ENCODE measurements at regions not wholly inside any gene's neighbourhood (a gene's known extent, or its start where the extent isn't known, plus 50 kb on each side); places are given as distances from the start of the nearest gene placed in this dataset.

DNA sequence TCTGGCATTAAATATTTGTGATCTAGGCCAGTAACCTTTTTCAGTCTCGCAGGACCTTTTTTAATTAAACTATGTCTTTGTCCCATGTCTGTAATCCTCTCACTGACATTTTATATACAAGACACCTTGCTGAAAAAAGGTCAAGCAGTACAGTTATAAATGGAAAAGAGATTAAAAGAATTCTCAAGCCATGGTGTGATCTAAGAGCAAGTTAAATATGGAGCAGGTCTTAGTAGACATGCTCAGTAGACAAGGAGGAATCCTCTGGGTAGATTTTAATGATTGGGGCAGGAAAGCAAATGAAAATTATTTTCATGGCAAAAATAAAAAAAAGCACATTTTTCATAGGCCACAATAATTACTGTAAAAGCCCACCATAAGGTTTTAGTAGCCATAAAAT, 203.5 kb downstream of the PPP1R3A start:
- WGBS (ENCODE audit: missing lambda C conversion rate), result 0% methylated on average over 1 of the region's 1 CpG
- DNase-seq (ENCODE audit: low read depth in 1 of 2, low spot score in 1 of 2) (no peak), FAIRE-seq (no peak), ATAC-seq (no peak)
- Histone ChIP-seq H3K27ac (no peak overlapping the region), H3K4me2 (no peak overlapping the region), H3K4me1 (no peaks in the 10 kb centered on the region), H3K9me3 (no peaks in the 10 kb centered on the region), H3K4me3 (no peak overlapping the region)
- TF ChIP-seq SMC3 (IDR thresholded peaks at IDR 0.05), result no peak
- no peak for TF ChIP-seq ZNF302 (CRISPR knock-in tag; IDR thresholded peaks at IDR 0.05)
- no peak for TF ChIP-seq POLR2A (IDR thresholded peaks at IDR 0.05; ENCODE audit: low read length)
- no peak for TF ChIP-seq RAD21 (conservative IDR thresholded peaks at IDR 0.05 in 1 of 2, IDR thresholded peaks at IDR 0.05 in 1 of 2)
- no peak for TF ChIP-seq PHF8 (IDR thresholded peaks at IDR 0.05; ENCODE audit: borderline replicate concordance, low read depth)
- no peak for TF ChIP-seq NPAS2 (CRISPR knock-in tag; IDR thresholded peaks at IDR 0.05; ENCODE audit: borderline replicate concordance)
- no peak for TF ChIP-seq CBX8 (IDR thresholded peaks at IDR 0.05)
- no peak for TF ChIP-seq JUNB (IDR thresholded peaks at IDR 0.05)
- no peak for TF ChIP-seq EHF (CRISPR knock-in tag; IDR thresholded peaks at IDR 0.05)
- TF ChIP-seq BHLHE40 (IDR thresholded peaks at IDR 0.05; ENCODE audit: low read depth, low read length), result no peak
- TF ChIP-seq, protein P1, sequence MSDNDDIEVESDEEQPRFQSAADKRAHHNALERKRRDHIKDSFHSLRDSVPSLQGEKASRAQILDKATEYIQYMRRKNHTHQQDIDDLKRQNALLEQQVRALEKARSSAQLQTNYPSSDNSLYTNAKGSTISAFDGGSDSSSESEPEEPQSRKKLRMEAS (IDR thresholded peaks at IDR 0.05), result no peak
- no peak for TF ChIP-seq TFCP2L1 (CRISPR knock-in tag; IDR thresholded peaks at IDR 0.05)
- TF ChIP-seq CBX2 (IDR thresholded peaks at IDR 0.05; ENCODE audit: borderline replicate concordance, low read depth), result no peak
- CTCF ChIA-PET, result interaction anchor here (0.7 kb wide), 1 partner anchor 312 kb away, joined by 4 read pairs; no protein-coding TSS in a partner anchor
- POLR2A ChIA-PET, result no interaction called here

DNA sequence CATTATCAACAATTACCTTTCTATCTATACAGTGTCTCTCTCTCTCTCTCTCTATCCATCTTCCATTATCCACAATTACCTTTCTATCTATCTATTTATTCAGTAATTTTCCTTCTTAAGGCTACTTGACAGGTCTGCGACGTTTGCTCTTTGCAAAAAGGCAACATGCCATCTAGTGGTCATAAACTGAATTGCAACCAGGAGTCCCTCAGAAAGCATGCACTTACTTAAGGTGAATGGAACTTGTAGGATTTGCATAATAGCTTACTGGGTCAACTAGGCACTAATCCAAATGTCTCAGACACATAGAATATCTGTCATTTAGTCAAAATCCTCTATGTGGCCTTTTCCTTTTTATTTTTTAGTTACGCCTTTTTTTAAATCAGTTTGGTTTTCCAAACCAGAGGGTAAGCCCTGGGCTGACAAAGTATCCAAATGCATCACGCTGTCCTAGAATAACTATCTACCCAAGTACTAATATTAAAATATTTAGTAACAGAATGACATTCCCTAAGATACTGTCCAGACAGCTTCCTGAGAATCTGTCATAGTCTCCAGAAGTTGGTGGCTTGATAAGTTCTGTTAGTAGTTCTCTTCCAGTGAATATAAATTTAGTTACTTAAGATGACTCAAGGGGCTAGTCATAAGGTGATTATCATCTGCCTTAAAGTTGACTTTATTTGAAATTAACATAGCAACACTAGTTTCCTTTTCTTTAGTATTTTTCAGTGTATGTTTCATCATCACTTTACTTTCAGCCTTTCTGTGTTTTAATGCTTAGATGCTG, 208.3 kb downstream of the PPP1R3A start:
- H3K9me3 ChIP-seq, result no peaks in the 10 kb centered on the region
- H3K4me2 ChIP-seq, result no peak overlapping the region
- H3K27ac ChIP-seq, result no peak overlapping the region
- peak; percentile 37 to 85 for DNase-seq (ENCODE audit: low read depth in 1 of 2, low spot score in 1 of 2)
- peak; percentile 32 for FAIRE-seq
- ChIA-PET CTCF (interaction anchor here (0.7 to 1.3 kb wide), 7 partner anchors 8 to 1160 kb away, joined by 3 to 5 read pairs (median 3); no protein-coding TSS in a partner anchor), POLR2A (no interaction called here)
- H3K4me1 ChIP-seq, result no peaks in the 10 kb centered on the region
- peak; percentile 85 to 92 for ATAC-seq
- TF ChIP-seq, protein P2, sequence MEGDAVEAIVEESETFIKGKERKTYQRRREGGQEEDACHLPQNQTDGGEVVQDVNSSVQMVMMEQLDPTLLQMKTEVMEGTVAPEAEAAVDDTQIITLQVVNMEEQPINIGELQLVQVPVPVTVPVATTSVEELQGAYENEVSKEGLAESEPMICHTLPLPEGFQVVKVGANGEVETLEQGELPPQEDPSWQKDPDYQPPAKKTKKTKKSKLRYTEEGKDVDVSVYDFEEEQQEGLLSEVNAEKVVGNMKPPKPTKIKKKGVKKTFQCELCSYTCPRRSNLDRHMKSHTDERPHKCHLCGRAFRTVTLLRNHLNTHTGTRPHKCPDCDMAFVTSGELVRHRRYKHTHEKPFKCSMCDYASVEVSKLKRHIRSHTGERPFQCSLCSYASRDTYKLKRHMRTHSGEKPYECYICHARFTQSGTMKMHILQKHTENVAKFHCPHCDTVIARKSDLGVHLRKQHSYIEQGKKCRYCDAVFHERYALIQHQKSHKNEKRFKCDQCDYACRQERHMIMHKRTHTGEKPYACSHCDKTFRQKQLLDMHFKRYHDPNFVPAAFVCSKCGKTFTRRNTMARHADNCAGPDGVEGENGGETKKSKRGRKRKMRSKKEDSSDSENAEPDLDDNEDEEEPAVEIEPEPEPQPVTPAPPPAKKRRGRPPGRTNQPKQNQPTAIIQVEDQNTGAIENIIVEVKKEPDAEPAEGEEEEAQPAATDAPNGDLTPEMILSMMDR (IDR thresholded peaks at IDR 0.05), result peak; percentile 63
- TF ChIP-seq MAFK (IDR thresholded peaks at IDR 0.05; ENCODE audit: partially characterized antibody) (no peak), ZSCAN20 (CRISPR knock-in tag; IDR thresholded peaks at IDR 0.05) (no peak), RAD21 (conservative IDR thresholded peaks at IDR 0.05 in 1 of 2, IDR thresholded peaks at IDR 0.05 in 1 of 2) (peak; percentile 34 to 57; a peak in 3 of 5 replicates), SMC3 (IDR thresholded peaks at IDR 0.05) (0 out of 3 replicates have a peak, but pooled peaks have one; percentile 28)
- TF ChIP-seq, protein P3, sequence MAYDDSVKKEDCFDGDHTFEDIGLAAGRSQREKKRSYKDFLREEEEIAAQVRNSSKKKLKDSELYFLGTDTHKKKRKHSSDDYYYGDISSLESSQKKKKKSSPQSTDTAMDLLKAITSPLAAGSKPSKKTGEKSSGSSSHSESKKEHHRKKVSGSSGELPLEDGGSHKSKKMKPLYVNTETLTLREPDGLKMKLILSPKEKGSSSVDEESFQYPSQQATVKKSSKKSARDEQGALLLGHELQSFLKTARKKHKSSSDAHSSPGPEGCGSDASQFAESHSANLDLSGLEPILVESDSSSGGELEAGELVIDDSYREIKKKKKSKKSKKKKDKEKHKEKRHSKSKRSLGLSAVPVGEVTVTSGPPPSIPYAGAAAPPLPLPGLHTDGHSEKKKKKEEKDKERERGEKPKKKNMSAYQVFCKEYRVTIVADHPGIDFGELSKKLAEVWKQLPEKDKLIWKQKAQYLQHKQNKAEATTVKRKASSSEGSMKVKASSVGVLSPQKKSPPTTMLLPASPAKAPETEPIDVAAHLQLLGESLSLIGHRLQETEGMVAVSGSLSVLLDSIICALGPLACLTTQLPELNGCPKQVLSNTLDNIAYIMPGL (CRISPR knock-in tag; IDR thresholded peaks at IDR 0.05; ENCODE audit: borderline replicate concordance), result no peak
- WGBS (ENCODE audit: missing lambda C conversion rate), result 35% methylated on average over 4 of the region's 4 CpGs
- H3K4me3 ChIP-seq, result no peak overlapping the region

DNA sequence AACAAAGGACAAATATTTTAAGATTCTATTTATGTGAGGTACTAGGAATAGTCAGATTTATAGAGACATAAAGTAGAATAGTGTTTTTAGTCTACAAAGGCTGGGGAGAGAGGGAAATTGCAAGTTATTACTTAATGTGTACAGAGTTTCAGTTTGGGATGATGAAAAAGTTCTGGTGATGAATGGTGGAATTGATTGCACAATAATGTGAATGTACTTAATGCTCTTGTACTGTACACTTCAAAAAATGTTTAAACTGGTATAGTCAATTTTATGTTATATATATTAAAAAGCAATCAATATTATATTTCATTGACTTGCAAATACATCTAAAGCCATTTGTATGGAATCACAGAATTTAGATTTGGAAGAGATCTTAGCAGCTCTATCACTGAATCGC, 213.4 kb downstream of the PPP1R3A start:
- POLR2A ChIA-PET, result no interaction called here
- Histone ChIP-seq H3K4me2 (no peak overlapping the region), H3K9me3 (no peaks in the 10 kb centered on the region), H3K27ac (no peak overlapping the region), H3K4me3 (no peak overlapping the region), H3K4me1 (no peaks in the 10 kb centered on the region)
- FAIRE-seq (no peak), ATAC-seq (no peak), DNase-seq (ENCODE audit: low read depth in 1 of 2, low spot score in 1 of 2) (no peak)
- no peak for TF ChIP-seq ZSCAN20 (CRISPR knock-in tag; IDR thresholded peaks at IDR 0.05)
- TF ChIP-seq, protein P4, sequence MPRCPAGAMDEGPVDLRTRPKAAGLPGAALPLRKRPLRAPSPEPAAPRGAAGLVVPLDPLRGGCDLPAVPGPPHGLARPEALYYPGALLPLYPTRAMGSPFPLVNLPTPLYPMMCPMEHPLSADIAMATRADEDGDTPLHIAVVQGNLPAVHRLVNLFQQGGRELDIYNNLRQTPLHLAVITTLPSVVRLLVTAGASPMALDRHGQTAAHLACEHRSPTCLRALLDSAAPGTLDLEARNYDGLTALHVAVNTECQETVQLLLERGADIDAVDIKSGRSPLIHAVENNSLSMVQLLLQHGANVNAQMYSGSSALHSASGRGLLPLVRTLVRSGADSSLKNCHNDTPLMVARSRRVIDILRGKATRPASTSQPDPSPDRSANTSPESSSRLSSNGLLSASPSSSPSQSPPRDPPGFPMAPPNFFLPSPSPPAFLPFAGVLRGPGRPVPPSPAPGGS (IDR thresholded peaks at IDR 0.05), result no peak
- TF ChIP-seq TFCP2L1 (CRISPR knock-in tag; IDR thresholded peaks at IDR 0.05), result no peak
- TF ChIP-seq CHD2 (IDR thresholded peaks at IDR 0.05; ENCODE audit: low read length, partially characterized antibody), result no peak
- WGBS (ENCODE audit: missing lambda C conversion rate), result 38% methylated on average over 1 of the region's 1 CpG
- CTCF ChIA-PET, result no interaction called here

Measured in A549 (cell line).